ENCODE measurements at regions not wholly inside any gene's neighbourhood (a gene's known extent, or its start where the extent isn't known, plus 50 kb on each side); places are given as distances from the start of the nearest gene placed in this dataset.
"Not testable (repeated sequence)": the region's sequence is repeated elsewhere in the genome, so short reads cannot be mapped to it uniquely, and the experiment has no call there.

DNA sequence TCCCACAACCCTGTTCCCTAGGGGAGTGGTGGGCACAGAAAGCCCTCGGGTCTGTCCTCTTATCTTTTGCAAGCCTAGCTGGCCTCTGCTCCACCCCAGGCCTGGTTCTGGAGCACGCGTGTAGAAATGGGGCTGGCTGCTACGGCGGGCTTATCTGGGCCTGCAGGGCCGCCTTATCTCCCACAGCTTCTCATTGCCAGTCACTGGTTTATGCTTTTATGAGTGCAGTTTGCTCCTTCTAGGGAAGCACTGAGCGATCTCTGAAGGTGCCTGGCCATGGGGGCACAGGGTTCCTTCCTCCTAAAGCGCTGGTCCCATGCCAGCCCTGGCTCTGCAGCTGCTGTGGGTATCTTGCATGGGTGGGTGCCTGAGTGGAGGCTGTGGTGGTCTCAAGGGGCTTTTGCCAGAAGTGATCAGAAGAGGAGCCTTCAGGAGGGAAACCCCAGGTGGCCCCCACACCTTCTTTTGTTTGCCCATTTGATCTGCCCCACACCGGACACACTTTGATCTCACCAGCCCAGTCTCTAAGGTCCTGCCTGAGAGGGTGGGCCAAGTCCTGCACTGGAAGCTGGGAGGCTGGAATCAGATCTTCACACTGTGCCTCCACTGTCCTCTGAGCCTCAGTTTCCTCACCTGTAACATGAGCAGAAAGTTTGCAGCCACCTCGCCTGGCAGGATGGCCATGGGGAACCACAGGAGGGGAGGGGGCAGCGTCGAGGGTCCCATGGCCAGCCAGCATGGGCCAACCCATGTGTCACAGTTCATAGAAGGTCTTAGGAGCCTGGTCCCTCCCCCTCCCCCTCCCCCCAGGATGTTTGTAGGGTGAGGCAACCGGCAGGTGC, 86.6 kb upstream of the FGF3 start:
- no peak for DNase-seq (ENCODE audit: low read depth)

DNA sequence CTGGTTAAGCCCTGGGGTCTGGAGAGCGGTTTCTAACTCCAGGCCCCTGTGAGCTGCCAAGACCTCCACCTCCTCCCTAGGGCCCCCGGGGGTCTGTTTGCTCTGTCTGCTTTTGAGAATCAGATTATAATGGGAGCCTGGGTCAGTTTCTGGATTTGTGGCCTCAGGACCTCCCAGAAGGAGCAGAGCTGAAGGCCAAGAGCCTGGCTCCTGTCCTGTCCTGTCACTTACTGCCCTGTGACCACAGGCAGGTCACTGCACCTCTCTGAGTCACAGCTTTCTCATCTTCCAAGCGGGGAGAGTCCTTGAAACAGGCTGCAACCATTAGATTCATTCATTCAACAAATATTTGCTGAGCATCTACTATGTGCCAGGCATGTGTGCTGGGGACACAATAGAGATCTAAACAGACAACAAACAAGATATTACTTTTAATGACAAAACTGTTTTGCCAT, 87.3 kb upstream of the FGF3 start:
- DNase-seq (ENCODE audit: low read depth): no peak

DNA sequence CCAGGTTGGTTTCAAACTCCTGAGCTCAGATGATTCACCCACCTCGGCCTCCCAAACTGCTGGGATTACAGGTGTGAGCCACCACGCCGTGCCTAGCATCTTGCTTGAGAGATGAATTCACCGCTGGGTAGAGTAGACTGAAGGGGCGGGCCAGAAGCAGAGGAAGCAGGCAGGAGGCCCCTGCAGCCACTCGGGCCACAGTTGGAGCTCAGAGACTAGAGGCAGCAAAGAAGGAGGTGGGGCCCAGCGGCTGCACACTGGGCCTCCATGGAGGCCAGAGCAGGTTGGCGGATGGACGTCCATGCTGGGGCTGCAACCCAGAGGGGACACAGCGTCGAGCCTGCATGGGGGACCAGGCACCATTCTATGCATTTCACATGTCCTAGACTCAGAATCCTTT, 88.4 kb upstream of the FGF3 start:
- no peak for DNase-seq (ENCODE audit: low read depth)

DNA sequence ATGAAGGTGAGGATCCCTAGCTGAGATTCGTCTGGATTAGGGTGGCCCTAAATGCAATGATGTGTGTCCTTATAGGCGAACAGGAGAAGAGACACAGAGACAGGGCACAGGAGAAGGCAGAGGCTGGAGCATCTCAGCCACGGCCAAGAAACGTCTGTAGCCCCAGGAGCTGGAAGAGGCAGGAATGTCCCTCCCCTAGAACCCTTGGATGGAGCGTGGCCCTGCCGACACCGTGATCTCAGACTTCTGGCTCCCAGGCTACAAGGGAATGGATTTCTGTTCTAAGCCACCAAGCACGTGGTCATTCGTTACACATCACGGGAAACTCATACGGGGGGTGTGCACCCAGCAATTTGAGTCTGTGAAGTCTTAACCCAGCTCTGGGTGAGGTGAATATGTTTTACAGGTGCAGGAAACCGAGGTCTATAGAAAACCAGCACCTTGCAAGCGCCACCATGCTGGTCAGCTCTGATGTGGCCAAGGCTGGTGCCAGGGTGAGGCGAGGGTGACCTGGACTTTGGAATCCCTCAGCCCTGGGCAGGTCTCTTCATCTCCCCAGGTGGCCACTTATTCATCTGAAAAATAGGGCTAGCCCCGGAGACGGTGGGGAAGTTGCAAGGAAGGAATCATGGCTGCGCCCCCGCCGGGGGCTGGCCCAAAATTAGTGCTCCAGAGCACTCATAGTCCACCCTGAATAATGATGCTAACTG, 89.5 kb upstream of the FGF3 start:
- DNase-seq (ENCODE audit: low read depth): no peak

DNA sequence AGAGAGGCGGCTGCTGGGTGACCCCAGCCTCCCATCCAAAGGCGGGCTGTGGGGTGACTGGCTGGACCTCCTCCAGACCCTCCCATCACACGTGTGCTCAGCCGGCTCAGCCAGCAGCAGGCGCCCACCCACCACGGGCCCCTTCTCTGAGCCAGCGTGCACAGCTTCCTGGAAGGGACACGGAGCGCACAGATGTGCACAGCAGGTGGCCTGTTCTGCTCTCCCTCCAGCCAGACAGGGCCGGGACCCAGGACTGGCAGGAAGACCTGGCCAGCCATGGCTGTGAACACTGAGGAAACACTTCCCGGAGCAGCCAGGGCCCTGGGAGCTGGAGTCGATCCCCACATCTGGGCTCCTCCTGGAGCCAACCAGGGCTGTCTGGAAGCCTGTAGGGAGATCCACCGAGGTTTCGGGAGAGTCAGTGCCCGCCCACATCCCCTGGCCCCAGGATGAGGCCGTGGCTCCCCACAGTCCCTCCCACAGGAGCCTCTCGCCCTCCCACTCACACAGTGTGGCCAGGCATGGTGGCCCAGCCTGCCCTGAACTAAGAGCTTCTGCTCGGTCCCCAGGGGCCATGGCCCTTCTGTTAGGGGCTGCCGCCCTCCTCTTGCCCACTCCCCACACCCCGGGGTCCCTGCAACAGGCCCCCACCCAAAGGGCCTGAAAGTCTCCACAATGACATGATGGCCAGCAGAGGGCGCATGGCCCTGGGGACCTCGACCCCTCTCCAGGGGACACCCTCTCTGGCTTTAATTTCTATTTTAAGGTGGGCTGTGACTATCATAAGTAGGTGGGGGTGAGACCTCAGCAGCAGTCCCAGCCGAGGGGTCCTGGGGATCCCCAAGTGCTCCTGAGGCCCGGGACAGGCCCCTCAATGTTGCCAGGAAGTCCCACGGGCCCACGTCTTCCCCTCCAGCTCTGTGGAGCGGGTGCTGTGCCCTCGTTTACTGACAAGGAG, 90.6 kb upstream of the FGF3 start:
- no peak for DNase-seq (ENCODE audit: low read depth)

DNA sequence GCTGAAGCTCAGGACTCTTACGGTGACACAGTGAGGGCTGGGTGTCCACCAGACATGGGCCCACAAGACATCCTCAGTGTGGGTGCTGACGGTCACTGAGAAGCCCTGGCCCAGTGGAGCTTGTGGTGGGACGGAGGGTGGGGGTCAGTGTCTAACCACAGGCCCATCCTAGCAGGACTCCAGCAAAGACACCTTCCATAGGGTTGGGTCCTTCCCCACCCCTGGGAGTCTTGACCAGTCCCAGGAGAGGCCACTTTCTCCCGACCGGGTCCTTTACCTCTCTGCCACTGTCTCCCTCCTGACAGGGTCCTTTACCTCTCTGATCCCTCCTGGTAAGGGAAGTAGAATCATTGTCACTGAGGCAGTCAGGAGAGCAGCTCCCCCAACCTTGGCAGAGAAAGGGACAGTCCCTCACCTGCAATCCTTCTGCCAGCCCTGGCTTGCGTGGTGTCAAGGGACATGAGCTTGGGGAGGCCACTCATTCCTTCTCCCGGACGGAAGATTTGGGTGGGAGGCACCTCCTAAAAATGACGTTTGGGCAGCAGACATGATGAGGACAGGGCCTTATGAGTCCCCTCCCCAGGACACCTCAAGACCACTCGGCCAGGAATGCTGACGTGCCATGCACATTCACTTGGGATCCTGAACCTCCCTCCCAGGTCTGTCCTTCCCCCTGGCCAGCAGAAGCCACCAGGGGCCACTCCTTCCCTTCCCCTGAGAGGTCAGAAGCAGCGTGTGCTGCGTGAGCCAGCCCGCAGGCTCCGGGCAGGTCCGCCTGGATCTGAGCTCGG, 91.5 kb upstream of the FGF3 start:
- DNase-seq (ENCODE audit: low read depth): no peak

DNA sequence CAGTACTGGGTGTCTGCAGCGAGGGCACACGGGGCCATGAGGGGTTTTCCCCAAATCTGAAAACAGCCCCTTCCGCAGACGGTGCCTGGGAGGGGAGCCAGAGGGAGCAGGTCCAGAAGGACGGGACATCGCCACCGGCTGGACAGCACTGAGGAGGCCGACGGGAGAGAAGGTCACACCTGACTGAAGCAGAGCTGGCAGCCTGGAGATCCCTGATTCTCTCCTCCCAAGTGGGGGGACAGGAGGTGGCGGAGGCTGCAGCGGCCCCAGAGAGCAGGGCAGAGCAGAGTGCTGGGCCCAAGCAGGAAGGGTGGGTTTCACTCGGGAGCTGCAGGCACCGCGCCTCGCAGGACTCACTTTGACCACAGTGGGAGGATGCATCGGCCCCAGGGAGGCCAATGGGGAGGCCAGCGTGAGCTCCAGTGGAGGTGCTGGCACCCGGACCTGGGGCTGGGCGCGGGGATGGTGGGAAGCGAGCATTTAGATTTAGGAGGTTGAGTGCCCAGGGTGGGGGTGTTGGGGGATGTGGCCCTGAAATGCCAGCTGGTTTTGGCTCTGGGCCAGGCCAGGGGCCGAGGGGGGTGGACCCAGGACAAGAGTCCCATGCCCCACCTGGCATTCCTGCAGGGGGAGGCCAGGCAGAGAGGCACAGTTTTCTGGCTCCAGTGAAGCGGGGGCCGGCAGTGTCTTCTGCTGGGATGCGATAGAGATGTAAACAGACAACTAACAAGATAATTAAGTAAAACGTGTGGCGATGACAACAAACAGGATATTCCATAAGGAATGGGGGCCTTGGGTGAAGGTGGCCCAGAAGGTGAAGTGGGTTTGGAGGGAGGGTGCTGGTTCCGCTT, 92.3 kb upstream of the FGF3 start:
- DNase-seq (ENCODE audit: low read depth): no peak

DNA sequence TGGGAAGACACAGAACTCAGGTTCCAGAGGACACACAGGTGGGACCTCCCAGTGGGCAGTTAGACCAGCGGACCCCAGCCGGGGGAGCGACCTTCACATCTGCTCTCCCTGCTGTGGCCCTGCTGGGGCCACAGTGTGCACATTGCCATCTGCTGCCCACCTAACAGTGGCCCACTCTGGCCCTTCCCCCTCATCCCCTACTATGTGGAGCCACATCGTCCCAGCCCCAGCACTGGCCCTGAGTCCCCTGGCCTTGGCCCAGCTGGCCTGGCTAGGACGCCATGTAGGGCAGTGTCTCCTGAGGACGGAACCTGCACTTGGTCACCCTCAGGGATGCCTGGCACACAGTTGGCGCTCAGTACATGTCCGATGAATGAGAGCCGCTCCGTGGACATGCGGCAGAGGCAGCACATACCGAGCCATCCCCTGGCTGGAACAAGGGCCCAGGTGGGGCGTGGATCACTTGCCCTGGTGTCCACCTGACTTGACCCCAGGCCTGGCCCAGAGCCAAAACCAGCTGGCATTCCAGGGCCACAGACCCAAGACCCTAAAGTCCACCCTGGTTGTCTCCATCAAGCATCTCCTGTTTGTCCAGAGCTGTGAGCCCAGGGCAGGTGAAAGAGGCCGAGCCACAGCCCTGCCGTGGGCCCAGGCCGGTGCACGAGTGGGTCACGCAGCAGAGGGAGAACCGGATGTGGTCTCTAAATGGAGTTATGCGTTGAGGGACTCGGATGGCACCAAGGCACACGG, 93.1 kb upstream of the FGF3 start:
- no peak for DNase-seq (ENCODE audit: low read depth)

DNA sequence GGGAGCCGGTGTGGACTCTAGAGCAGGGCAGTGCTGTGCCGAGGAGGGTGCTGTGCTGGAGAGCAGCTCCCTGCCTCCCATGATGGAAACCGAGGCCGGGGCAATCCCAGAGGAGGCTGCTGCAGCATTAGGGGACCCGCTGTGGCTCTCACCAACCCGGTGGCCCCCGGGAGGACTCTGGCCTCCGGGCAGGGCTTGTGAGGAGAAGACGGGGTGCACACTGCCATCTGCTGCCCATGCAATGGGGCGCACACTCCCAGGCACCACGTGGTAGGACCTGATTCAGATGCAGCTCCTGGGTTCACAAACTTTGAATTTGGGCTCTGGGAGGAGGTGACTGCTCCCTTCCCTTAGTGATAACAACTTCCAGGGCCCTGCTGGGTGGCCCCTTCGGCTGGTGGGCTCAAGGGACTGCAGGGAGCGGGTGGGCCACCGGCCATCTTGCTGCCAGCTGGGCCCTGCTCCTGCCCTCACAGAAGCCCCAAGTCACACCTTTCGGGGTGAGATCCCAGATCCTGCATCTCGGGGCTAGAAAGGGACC, 93.8 kb upstream of the FGF3 start:
- no peak for DNase-seq (ENCODE audit: low read depth)

DNA sequence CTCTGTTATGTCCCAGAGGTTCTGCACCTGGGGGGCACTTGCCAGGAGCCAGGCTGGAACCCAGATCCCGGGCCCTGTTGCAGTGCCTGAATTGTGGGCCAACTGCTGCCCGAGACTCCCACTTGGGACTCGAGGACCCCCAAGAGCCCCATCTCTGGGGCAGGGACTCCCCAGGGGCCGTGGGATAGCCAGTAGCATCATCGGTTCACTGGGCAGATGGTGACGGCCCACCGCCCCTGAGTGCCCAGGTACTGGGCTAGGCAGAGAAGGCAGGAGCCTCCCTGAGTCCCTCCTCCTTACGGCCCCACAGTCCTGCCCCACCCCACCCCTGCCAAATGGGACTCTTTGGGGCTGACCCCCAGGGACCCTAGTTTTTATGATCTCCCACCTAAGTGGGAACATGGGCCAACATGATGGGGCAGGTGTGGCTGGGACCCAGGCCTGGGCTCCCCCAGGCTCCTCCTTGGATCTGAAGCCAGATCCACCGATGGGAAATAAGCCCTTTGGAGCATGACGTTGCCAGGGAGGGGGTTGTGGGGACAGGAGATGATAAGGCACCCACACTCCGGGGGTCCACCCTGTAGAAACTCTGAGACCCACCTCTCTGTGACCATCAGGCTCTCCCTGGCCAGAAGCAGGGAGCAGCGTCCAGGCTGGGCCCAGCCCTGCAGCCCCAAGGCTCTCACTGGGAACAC, 94.5 kb upstream of the FGF3 start:
- DNase-seq (ENCODE audit: low read depth): no peak

DNA sequence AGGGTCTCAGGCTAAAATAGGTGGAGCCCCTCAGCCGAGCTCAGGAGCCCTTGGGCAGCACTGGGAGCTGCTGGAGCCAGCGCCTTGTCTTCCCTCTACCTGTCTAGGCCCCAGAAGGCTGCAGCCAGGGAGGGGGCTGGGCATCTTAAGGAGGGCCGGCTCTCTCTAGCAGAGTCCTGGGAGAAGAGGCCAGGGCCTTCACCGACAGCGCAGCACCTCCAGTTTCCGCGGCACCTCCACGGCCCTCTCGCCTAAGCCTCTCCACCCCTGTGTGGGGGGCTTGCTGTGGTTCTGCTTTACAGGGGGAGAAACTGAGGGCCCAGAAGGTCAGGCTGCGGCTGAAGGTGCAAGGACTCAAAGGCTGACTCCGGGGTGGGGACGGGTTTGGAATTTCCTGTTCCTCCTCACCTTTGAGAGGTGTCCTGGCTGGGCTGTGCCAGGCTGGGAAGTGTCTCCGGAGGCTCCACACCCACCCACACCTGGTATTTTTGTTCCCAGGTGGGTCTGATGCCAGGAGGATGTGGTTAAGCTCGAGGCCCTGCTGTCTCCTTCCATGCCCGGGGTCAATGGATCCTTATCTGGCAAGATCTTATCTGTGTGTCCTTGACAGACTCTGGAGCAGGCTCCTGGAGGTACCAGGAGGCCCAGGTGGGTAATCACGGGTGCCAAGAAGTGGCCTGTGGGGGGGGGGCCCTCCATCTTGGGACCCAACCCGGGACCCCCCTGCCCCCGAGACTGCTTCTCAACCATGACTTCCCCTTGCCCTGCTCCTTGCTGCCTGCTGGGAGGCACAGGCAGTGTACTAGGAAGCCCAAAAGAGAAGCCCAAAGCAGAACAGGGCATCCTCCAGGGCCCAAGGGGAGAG, 95.3 kb upstream of the FGF3 start:
- DNase-seq (ENCODE audit: low read depth): no peak

DNA sequence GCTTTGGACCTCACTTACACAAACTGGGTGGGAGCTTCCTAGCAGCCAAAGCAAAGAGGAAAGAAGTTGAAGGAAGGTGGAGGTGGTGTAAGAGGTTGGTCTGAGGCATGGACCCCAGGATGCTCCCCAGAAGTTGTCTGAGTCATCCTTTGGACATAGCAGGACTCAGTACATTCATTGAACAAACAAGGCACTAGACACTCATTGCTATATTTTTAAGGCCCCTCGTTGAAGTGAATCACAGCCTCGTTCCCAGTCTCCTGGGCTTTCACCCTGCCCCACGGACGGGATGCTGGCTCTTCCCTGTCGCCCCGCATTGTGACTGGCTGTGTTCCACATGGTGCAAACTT, 95.9 kb upstream of the FGF3 start:
- DNase-seq (ENCODE audit: low read depth): no peak

DNA sequence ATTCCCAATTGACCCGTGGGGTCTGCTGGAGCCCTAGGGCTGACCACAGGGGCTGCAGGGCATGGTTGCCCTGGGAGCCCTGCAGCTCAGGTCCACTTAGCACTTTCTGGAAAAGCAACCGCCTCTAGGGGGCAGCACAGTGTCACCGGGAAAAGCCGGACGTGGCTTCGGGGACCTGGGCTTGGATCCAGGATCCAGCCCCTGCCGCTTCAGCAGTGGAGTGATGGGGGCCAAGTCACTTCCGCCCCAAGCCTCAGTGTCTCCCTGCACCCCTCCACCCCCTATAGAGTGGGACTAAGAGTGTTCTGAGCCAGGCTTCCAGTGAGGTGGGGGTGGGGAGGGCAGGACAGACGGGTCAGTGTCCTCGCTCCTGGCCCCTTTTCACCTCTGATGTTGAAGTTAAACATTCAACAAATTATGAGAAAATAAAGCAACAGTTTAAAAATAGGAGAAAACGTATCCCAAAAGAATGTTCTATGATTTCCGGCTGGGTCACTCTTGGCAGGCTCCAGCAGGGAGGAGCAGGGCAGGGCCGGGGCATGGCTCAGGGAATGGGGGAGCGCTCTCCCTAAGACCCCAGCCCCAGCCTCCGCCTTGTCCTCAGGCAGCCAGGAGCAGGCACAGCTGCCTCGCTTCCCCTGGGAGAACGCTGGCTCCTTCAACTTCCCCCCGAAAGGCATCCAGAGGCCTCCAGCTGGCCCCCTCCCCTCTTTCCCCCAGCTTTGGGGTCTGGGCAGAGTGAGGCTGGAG, 96.5 kb upstream of the FGF3 start:
- peak; percentile 49 for DNase-seq (ENCODE audit: low read depth)

DNA sequence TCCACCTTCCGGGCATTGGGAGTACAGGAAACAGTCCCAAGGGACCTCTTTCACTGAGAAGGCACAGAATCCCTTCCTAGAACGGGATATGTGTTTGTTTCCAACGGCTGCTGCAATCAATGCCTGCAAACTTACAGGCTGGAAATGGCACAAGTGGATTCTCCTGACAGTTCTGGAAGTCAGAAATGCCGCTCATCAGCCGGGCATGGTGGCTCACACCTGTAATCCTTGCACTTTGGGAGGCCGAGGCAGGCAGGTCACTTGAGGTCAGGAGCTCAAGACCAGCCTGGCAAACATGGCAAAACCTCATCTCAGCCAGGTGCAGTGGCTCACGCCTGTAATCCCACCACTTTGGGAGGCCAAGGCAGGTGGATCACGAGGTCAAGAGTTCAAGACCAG, 97.0 kb upstream of the FGF3 start:
- DNase-seq (ENCODE audit: low read depth): not testable (repeated sequence)

DNA sequence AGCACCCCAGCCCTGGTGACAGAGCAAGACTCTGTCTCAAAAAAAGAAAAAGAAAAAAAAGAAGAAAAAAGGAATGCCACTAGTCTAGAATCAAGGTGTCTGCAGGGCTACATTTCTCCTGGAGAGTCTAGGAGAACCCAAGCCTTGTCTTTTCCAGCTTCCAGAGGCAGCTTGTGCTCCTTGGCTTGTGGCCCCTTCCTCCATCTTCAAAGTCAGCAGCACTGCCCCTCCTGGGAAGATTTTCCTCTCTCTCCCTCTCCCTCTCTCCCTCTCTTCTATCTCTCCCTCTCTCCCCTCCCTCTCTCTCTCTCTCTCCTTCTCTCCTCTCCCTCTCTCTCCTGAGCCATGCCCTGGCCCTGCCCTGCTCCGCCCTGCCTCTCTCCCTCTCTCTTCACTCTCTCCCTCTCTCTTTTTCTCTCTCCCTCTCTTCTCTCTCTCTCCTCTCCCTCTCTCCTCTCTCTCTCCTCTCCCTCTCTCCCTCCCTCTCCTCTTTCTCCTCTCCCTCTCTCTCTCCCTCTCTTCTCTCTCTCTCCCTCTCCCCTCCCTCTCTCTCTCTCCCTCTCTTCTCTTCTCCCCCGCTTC, 97.7 kb upstream of the FGF3 start:
- DNase-seq (ENCODE audit: low read depth): no peak

DNA sequence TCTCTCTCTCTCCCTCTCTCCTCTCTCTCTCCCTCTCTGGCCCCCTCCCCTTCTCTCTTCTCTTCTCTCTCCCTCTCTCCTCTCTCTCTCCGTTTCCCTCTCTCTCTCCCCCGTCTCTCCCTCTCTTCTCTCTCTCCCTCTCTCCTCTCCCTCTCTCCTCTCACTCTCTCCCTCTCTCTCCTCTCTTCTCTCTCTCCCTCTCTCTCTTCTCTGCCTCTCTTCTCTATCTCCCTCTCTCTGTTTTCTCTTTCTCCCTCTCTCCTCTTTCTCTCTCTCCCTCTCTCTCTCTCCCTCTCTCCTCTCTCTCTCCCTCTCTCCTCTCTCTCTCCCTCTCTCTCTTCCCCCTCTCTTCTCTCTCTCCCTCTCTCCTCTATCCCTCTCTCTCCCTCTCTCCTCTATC, 98.3 kb upstream of the FGF3 start:
- no peak for DNase-seq (ENCODE audit: low read depth)
